Stimulated activated CD4-positive, alpha-beta T cell treated with anti-CD3 and anti-CD28 coated beads, Interleukin-1b, Interleukin-23, amount 100 ng/mL, for 1 hour (primary cell): ENCODE measurements at regions not wholly inside any gene's neighbourhood (a gene's known extent, or its start where the extent isn't known, plus 50 kb on each side); places are given as distances from the start of the nearest gene placed in this dataset.

Source experiments
- DNase-seq, 2 donors: peaks; one replicate each; pipeline ENCODE4 v3.0.0-alpha.2; 2020; ENCODE audit warnings: low read depth in 2 of 2

- DNase-seq: no peak
These were observed 62.9 kb upstream of the AMZ2 start for GRCh38 chr17:68184816-68185436.

GRCh38 chr17:68185820-68186219 is 62.0 kb upstream of the AMZ2 start:
- DNase-seq: no peak

- no peak for DNase-seq
These were observed 57.3 kb upstream of the AMZ2 start for GRCh38 chr17:68190495-68190894.

GRCh38 chr17:68195667-68196393 is 52.0 kb upstream of the AMZ2 start:
- no peak for DNase-seq

- no peak for DNase-seq
These were observed 51.3 kb upstream of the AMZ2 start for GRCh38 chr17:68196394-68197090.

DNA sequence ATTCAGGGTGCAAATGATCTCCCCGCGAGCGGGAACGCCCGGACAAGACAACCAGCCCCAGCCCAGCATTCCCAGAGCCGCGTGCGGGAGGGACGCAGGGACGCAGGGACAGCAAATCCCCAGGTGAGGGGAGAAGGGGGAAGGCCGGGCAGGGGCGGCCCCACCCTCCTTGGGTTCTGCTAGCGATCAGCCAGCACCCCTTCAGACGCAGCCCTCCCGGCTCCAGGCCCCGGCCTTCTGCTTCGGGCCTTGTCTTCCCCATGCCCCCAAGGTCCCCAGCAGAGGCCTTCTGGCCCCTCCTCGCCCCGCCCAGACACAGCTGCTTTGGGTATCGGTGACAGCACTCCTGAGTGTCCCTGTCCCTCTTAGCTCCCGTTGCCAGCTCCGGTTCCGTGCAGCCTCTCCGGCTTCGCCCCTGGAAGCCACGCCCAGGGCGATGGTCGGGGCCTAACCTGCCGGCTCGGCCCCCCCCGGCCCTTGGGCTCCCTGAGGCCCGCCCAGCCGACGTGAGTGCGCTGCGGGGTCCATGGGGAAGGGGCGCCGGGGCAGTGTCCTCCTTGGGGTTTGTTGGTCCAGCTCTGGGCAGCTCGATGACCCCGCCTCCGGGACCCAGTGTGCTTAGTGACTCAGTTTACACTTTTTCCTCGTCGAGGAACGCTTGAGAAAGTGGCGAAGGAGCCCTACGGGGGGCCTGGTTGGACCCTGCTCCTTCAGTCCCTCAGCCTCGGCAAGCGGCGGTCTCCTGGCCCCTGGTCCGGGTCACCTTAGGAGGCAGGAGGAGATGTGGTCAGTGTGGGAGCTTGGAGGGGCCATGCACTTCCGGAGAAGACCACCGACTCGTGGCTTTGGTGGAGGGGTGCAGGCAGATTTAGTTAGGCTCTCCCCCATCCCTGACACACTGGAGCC is 50.5 kb upstream of the AMZ2 start:
- DNase-seq: no peak

GRCh38 chr17:68197997-68198930 is 49.6 kb upstream of the AMZ2 start:
- DNase-seq: no peak
